ENCODE measurements at regions not wholly inside any gene's neighbourhood (a gene's known extent, or its start where the extent isn't known, plus 50 kb on each side); places are given as distances from the start of the nearest gene placed in this dataset.
"Not testable (repeated sequence)": the region's sequence is repeated elsewhere in the genome, so short reads cannot be mapped to it uniquely, and the experiment has no call there.

- no peak for TF ChIP-seq CTCF (IDR thresholded peaks at IDR 0.05)
- no peak overlapping the region for H3K27ac Mint-ChIP-seq (ENCODE audit: unreplicated experiment)
- no peaks in the 10 kb centered on the region for H3K36me3 Mint-ChIP-seq (ENCODE audit: unreplicated experiment)
- no peak for DNase-seq (ENCODE audit: extremely low spot score, unreplicated experiment)
- H3K27me3 Mint-ChIP-seq (ENCODE audit: unreplicated experiment) = no peaks in the 10 kb centered on the region
- H3K9me3 Mint-ChIP-seq (ENCODE audit: unreplicated experiment) = peaks cover 4% of the 10 kb centered on the region
- no peak overlapping the region for H3K4me3 Mint-ChIP-seq (ENCODE audit: unreplicated experiment)
- no peaks in the 10 kb centered on the region for H3K4me1 Mint-ChIP-seq (ENCODE audit: unreplicated experiment)
Observed at GRCh38 chr12:74254784-74255183, 282.9 kb upstream of the ATXN7L3B start.

- H3K9me3 Mint-ChIP-seq (ENCODE audit: unreplicated experiment) = no peaks in the 10 kb centered on the region
Observed at GRCh38 chr12:74259199-74259598, 278.4 kb upstream of the ATXN7L3B start.

GRCh38 chr12:74264692-74265091 is 272.9 kb upstream of the ATXN7L3B start:
- no peaks in the 10 kb centered on the region for H3K36me3 Mint-ChIP-seq (ENCODE audit: unreplicated experiment)
- TF ChIP-seq CTCF (IDR thresholded peaks at IDR 0.05) = no peak
- no peaks in the 10 kb centered on the region for H3K27me3 Mint-ChIP-seq (ENCODE audit: unreplicated experiment)
- H3K4me3 Mint-ChIP-seq (ENCODE audit: unreplicated experiment) = no peak overlapping the region
- no peak overlapping the region for H3K27ac Mint-ChIP-seq (ENCODE audit: unreplicated experiment)
- DNase-seq (ENCODE audit: extremely low spot score, unreplicated experiment) = no peak
- H3K4me1 Mint-ChIP-seq (ENCODE audit: unreplicated experiment) = no peaks in the 10 kb centered on the region
- H3K9me3 Mint-ChIP-seq (ENCODE audit: unreplicated experiment) = peaks cover 11% of the 10 kb centered on the region

More at GRCh38 chr12:74259199-74259598, 278.4 kb upstream of the ATXN7L3B start:
- Mint-ChIP-seq H3K27ac (ENCODE audit: unreplicated experiment) (no peak overlapping the region), H3K4me3 (ENCODE audit: unreplicated experiment) (no peak overlapping the region), H3K36me3 (ENCODE audit: unreplicated experiment) (no peaks in the 10 kb centered on the region), H3K4me1 (ENCODE audit: unreplicated experiment) (no peaks in the 10 kb centered on the region), H3K27me3 (ENCODE audit: unreplicated experiment) (no peaks in the 10 kb centered on the region)
- DNase-seq (ENCODE audit: extremely low spot score, unreplicated experiment) = no peak
- no peak for TF ChIP-seq CTCF (IDR thresholded peaks at IDR 0.05)

- H3K36me3 Mint-ChIP-seq (ENCODE audit: unreplicated experiment); H3K4me1 Mint-ChIP-seq (ENCODE audit: unreplicated experiment); DNase-seq (ENCODE audit: extremely low spot score, unreplicated experiment); H3K4me3 Mint-ChIP-seq (ENCODE audit: unreplicated experiment); H3K27ac Mint-ChIP-seq (ENCODE audit: unreplicated experiment); H3K27me3 Mint-ChIP-seq (ENCODE audit: unreplicated experiment): not testable (repeated sequence)
- peaks cover 11% of the 10 kb centered on the region for H3K9me3 Mint-ChIP-seq (ENCODE audit: unreplicated experiment)
Observed at GRCh38 chr12:74269355-74269754, 268.3 kb upstream of the ATXN7L3B start.

GRCh38 chr12:74280156-74280655 is 257.4 kb upstream of the ATXN7L3B start:
- peaks cover 18% of the 10 kb centered on the region for H3K9me3 Mint-ChIP-seq (ENCODE audit: unreplicated experiment)

GRCh38 chr12:74281401-74282180 is 256.0 kb upstream of the ATXN7L3B start:
- not testable (repeated sequence) for H3K27me3 Mint-ChIP-seq (ENCODE audit: unreplicated experiment); DNase-seq (ENCODE audit: extremely low spot score, unreplicated experiment); H3K36me3 Mint-ChIP-seq (ENCODE audit: unreplicated experiment); H3K4me3 Mint-ChIP-seq (ENCODE audit: unreplicated experiment); H3K27ac Mint-ChIP-seq (ENCODE audit: unreplicated experiment); H3K4me1 Mint-ChIP-seq (ENCODE audit: unreplicated experiment)
- H3K9me3 Mint-ChIP-seq (ENCODE audit: unreplicated experiment) = peaks cover 13% of the 10 kb centered on the region

More at GRCh38 chr12:74280156-74280655, 257.4 kb upstream of the ATXN7L3B start:
- peaks cover 1% of the 10 kb centered on the region for H3K4me1 Mint-ChIP-seq (ENCODE audit: unreplicated experiment)
- H3K27me3 Mint-ChIP-seq (ENCODE audit: unreplicated experiment) = no peaks in the 10 kb centered on the region
- H3K27ac Mint-ChIP-seq (ENCODE audit: unreplicated experiment) = no peak overlapping the region
- TF ChIP-seq CTCF (IDR thresholded peaks at IDR 0.05) = no peak
- no peaks in the 10 kb centered on the region for H3K36me3 Mint-ChIP-seq (ENCODE audit: unreplicated experiment)
- DNase-seq (ENCODE audit: extremely low spot score, unreplicated experiment) = no peak
- H3K4me3 Mint-ChIP-seq (ENCODE audit: unreplicated experiment) = no peak overlapping the region
